ENCODE measurements at regions not wholly inside any gene's neighbourhood (a gene's known extent, or its start where the extent isn't known, plus 50 kb on each side); places are given as distances from the start of the nearest gene placed in this dataset.

- no peak for DNase-seq
- in situ Hi-C loops (cut with HindIII; ENCODE audit: low pct_ligation_motif_present, low pct_unique_long_range_greater_than_20kb, low sequenced_read_pairs) = no loop called here
These were observed 69.7 kb upstream of the ZBED5 start for GRCh38 chr11:10927538-10927937.

- no peak for DNase-seq
- in situ Hi-C loops (cut with HindIII; ENCODE audit: low pct_ligation_motif_present, low pct_unique_long_range_greater_than_20kb, low sequenced_read_pairs) = no loop called here
These were observed 69.0 kb upstream of the ZBED5 start for GRCh38 chr11:10926801-10927211.

- no peak for DNase-seq
- in situ Hi-C loops (cut with HindIII; ENCODE audit: low pct_ligation_motif_present, low pct_unique_long_range_greater_than_20kb, low sequenced_read_pairs) = no loop called here
These were observed 67.5 kb upstream of the ZBED5 start for GRCh38 chr11:10925149-10925926.

- in situ Hi-C loops (cut with HindIII; ENCODE audit: low pct_ligation_motif_present, low pct_unique_long_range_greater_than_20kb, low sequenced_read_pairs) = no loop called here
These were observed 66.0 kb upstream of the ZBED5 start for GRCh38 chr11:10923882-10924281.

GRCh38 chr11:10922892-10923291, 65.0 kb upstream of the ZBED5 start:
- in situ Hi-C loops (cut with HindIII; ENCODE audit: low pct_ligation_motif_present, low pct_unique_long_range_greater_than_20kb, low sequenced_read_pairs) = no loop called here
- DNase-seq = no peak

More at GRCh38 chr11:10923882-10924281, 66.0 kb upstream of the ZBED5 start:
- no peak for DNase-seq

- DNase-seq = no peak
- in situ Hi-C loops (cut with HindIII; ENCODE audit: low pct_ligation_motif_present, low pct_unique_long_range_greater_than_20kb, low sequenced_read_pairs) = no loop called here
These were observed 63.0 kb upstream of the ZBED5 start for GRCh38 chr11:10920875-10921274.

GRCh38 chr11:10920205-10920604, 62.4 kb upstream of the ZBED5 start:
- in situ Hi-C loops (cut with HindIII; ENCODE audit: low pct_ligation_motif_present, low pct_unique_long_range_greater_than_20kb, low sequenced_read_pairs) = no loop called here
- no peak for DNase-seq

- DNase-seq = no peak
- in situ Hi-C loops (cut with HindIII; ENCODE audit: low pct_ligation_motif_present, low pct_unique_long_range_greater_than_20kb, low sequenced_read_pairs) = no loop called here
These were observed 60.8 kb upstream of the ZBED5 start for GRCh38 chr11:10918698-10919097.

GRCh38 chr11:10918275-10918674, 60.4 kb upstream of the ZBED5 start:
- DNase-seq = no peak
- in situ Hi-C loops (cut with HindIII; ENCODE audit: low pct_ligation_motif_present, low pct_unique_long_range_greater_than_20kb, low sequenced_read_pairs) = no loop called here

- no peak for DNase-seq
- in situ Hi-C loops (cut with HindIII; ENCODE audit: low pct_ligation_motif_present, low pct_unique_long_range_greater_than_20kb, low sequenced_read_pairs) = no loop called here
These were observed 59.9 kb upstream of the ZBED5 start for GRCh38 chr11:10917802-10918201.

GRCh38 chr11:10916665-10917064, 58.8 kb upstream of the ZBED5 start:
- in situ Hi-C loops (cut with HindIII; ENCODE audit: low pct_ligation_motif_present, low pct_unique_long_range_greater_than_20kb, low sequenced_read_pairs) = no loop called here
- DNase-seq = no peak

GRCh38 chr11:10914050-10914449, 56.2 kb upstream of the ZBED5 start:
- in situ Hi-C loops (cut with HindIII; ENCODE audit: low pct_ligation_motif_present, low pct_unique_long_range_greater_than_20kb, low sequenced_read_pairs) = no loop called here
- no peak for DNase-seq

GRCh38 chr11:10913075-10913474, 55.2 kb upstream of the ZBED5 start:
- no peak for DNase-seq
- in situ Hi-C loops (cut with HindIII; ENCODE audit: low pct_ligation_motif_present, low pct_unique_long_range_greater_than_20kb, low sequenced_read_pairs) = no loop called here

GRCh38 chr11:10911907-10912306, 54.1 kb upstream of the ZBED5 start:
- DNase-seq = no peak
- in situ Hi-C loops (cut with HindIII; ENCODE audit: low pct_ligation_motif_present, low pct_unique_long_range_greater_than_20kb, low sequenced_read_pairs) = no loop called here

GRCh38 chr11:10909141-10909883, 51.5 kb upstream of the ZBED5 start:
- in situ Hi-C loops (cut with HindIII; ENCODE audit: low pct_ligation_motif_present, low pct_unique_long_range_greater_than_20kb, low sequenced_read_pairs) = no loop called here
- DNase-seq = no peak

GRCh38 chr11:10908215-10908951, 50.5 kb upstream of the ZBED5 start:
- no peak for DNase-seq
- in situ Hi-C loops (cut with HindIII; ENCODE audit: low pct_ligation_motif_present, low pct_unique_long_range_greater_than_20kb, low sequenced_read_pairs) = no loop called here

Measured in ACHN (cell line).